HCEC 1CT (cell line): ENCODE measurements at regions not wholly inside any gene's neighbourhood (a gene's known extent, or its start where the extent isn't known, plus 50 kb on each side); places are given as distances from the start of the nearest gene placed in this dataset.
"Not testable (repeated sequence)": the region's sequence is repeated elsewhere in the genome, so short reads cannot be mapped to it uniquely, and the experiment has no call there.

Experiments
- DNase-seq: peaks from one replicate; pipeline ENCODE4 v3.0.0-alpha.2; 2017

GRCh38 chr1:182259229-182259872 is 132.2 kb downstream of the GLUL start:
- peak; percentile 30 for DNase-seq

DNA sequence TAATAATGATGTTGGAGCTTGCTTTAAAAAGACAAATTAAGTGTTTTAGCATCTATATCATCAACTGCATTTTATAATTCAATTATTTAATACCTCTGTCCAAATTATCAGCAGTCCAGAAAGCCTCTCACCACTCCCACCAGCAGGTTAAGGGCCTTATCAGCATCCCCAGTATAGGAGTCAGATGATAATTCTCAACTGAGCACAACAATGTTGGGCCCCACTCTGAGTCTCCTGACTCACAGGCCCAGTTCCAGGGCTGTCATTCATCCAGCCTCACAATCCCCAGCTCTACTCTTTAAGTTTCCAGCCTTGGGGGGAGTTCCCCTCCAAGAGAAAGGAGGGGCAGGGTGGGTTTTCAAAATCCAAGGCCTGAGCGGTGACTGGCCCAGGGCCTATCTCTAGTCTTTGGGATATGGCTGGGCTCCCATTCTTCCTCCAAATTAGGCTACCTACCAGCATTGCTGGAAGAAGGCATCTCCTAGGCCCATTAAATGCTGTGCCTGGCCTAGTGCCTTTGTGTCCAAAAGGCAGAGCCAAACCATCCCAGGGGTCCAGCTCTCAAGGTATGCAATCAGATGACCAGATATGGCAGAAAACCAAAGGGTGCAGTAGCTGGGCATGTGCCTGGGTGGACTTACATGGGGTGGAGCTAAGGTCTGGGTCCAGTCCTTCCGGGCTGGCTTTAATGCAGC is 134.1 kb downstream of the GLUL start:
- no peak for DNase-seq

DNA sequence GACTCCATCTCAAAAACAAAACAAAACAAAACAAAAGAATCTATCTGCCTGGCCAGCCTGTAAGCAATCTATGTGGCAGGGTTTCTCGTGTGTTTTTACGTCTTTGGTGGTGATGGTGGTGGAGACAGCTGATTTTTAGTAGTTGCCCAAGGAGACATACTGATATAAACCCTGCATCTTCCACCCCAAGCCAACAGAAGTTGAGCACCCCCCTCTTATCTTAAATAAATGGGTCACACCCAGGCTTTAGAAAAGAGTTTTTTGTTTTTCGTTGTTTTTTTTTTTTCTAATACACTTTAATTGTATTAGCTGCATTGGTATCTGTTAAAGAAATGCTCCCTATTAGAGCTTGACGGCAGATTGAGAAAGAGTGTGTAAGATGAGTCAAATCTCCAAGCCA is 134.7 kb downstream of the GLUL start:
- no peak for DNase-seq

DNA sequence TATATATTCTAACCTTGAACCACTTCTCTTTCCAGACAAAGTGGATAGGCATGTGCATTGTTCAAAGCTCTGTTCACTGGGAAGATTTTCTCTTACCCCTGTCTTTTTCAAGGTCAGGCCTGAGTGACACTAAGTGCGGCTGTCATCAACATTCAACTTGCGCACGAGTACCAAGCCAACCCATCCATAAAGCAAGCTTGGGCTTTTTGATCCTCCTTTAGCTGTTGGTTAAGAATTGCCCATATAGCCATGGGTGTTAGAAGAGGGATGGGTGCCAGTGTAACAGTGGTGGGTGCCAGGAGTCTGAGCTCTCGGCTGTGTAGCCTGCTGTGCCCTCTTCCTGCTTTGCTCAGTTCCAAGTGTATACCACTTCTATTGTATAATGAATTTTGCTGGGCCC is 136.1 kb downstream of the GLUL start:
- no peak for DNase-seq

GRCh38 chr1:182253319-182253860 is 138.2 kb downstream of the GLUL start:
- DNase-seq: no peak

DNA sequence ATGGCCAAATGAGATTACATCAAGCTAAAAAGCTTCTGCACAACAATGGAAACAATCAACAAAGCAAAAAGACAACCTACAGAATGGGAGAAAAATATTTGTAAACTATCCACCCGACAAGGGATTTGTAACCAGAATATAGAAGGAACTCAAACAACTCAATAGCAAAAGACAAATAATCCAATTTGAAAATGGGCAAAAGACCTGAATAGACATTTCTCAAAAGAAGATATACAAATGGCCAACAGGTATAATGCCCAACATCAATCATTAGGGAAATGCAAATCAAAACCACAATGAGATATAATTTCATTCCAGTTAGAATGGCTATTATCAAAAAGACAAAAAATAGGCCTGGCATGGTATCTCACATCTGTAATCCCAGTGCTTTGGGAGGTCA is 140.0 kb downstream of the GLUL start:
- no peak for DNase-seq

GRCh38 chr1:182249201-182249676 is 142.4 kb downstream of the GLUL start:
- DNase-seq: no peak

GRCh38 chr1:182248721-182249120 is 142.9 kb downstream of the GLUL start:
- no peak for DNase-seq

GRCh38 chr1:182247813-182248212 is 143.8 kb downstream of the GLUL start:
- not testable (repeated sequence) for DNase-seq

GRCh38 chr1:182246783-182247182 is 144.8 kb downstream of the GLUL start:
- DNase-seq: no peak

DNA sequence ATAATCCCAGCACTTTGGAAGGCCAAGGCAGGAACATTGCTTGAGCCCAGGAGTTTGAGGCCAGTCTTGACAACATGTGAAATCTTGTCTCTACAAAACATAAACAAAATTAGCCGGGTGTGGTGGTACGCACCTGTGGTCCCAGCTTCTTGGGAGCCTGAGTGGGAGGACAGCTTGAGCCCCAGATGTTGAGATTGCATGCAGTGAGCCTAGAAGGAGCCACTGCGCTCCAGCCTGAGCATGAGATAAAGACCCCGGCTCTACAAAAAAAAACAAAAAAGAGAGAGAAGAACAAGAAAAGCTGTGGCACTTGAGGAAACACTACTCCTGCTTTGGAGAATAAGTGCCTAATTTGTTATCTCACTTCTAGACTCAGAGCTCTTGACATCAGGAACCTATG is 146.6 kb downstream of the GLUL start:
- no peak for DNase-seq

DNA sequence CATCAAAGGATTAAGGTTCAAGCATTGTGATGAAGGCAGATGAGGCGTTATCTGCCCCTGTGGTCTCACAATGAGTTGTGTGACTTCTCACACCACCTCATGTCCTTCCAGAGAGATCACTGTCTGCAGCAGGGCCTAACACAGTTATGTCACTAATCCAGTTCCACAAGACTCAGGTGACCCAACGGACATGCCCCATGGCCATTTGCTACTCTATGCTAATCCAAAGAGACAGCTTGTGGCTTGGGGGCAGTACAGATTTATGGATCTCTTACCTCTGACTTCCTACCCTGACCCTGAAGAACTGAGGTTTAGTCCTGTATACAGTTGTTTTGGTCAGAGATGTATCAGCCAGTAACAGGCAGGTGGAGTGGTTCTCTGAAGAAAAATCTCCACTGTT is 147.1 kb downstream of the GLUL start:
- DNase-seq: no peak

DNA sequence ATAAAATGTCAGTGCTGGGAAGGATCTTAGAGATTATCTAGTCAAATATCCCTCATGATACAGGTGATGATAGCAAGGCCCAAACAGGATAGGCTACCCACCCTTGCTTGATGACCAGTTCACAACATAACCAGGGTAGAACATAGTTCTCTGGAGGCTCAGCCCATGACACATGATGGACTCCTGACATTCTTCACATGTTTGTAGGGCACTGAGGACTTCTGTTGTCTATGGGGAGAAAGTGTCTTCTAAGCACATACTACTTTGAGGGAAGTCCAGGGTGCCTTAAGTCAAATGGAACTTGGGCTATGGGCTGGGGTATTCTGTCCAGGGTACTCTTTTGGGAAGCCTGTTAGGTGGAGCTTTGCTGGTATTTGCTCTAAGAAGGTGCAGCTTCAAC is 148.9 kb downstream of the GLUL start:
- no peak for DNase-seq

DNA sequence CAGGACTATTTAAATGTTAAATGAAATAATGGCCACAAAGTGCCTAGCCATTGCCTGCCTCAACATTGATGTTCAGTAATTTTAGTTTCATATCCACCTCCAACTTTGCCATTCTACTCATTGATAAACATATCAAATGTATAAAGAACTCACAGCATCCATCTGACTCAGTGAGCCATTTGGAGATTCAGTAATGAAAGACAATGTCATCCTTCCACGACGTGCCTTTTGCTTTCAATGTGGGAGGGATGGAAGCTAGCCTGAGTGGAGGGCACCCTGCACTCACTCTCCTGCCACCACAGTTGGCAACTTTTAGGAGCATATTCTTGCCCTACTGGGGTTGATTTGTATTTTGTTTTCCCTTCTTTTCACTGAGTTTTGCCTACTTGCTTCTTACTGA is 151.5 kb downstream of the GLUL start:
- DNase-seq: no peak

GRCh38 chr1:182238421-182238820 is 153.2 kb downstream of the GLUL start:
- no peak for DNase-seq

DNA sequence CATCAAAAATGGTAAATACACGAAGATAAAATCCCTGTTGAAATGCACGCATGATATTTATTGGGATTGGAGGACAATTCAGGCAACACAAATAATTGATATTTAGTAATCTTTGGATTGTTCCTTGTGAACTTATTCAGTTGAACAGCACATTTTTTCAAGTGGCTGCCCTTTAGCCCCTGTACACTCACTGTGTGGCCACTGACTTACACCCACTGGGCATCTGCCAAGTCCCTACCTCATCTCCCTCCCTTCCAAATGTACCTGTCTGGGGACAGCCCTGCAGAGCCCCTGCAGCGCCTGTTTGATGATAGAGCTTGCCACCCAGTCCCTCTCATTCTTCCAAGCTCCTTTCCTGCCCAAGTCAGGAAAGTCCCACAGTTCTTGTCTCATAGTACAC is 154.3 kb downstream of the GLUL start:
- no peak for DNase-seq

DNA sequence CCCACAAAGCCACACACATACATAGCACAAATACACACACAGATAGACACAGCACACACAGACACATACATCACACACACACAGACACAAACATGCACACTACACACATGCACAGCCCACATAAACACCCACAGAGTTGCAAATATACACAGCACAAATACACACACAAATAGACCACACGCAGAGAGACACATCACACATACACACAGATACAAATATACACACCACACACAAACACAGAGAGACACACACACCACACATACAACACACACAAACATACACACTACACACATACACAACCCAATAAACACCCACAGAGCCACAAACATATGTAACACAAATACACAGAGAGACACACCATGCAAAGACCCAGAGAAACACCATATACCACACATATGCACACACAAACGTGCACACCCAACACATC is 154.9 kb downstream of the GLUL start:
- no peak for DNase-seq

DNA sequence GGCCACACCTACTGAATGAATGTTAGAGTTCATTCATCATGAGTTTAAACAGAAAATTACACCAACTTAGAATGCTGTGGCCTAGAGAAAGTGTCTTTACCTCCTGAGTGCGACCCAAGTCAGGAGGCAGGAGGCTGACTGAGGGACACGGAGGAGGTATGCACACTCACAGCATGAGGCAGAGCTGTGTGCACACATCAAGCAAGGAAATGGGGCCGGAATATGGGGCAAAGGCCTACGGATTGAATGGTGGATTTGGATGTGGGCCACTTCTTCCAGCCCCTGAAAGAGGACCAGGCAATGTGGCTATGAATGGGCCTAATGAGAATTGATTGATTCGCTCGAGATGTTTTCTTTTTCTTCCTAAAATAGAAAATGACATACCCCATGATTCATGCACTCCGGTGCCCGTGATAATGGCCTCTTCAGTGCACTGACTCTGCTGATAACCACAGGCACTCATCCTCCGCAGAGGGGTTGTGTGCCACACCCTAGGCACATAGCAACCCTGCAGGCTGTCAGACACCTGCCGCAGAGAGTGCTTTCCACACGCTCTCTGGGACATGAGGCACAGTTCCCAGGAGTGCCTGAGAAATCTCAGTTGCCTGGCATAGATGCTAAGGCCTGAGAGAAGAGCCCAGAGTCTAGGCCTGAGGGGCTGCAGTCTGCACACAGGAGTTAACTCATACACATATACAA is 155.5 kb downstream of the GLUL start:
- DNase-seq: peak; percentile 33

DNA sequence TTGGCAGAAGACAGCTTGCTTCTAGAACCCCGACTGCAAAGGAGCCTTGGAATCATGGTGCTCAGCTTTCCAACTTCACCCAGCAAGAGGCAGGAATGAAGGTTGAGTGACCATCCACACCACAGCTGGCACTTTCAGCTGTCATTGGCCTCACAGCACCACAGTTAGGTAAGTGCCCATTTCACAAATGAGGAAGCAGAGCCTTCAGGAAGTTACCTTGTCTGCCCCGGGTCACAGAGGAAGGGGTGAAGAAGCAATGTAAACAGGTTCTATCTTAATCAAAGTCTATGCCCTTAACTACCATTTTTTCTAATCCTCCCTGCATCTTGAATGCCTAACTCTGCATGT is 156.0 kb downstream of the GLUL start:
- DNase-seq: no peak

- no peak for DNase-seq
Observed at GRCh38 chr1:182229921-182230491, 161.6 kb downstream of the GLUL start.

DNA sequence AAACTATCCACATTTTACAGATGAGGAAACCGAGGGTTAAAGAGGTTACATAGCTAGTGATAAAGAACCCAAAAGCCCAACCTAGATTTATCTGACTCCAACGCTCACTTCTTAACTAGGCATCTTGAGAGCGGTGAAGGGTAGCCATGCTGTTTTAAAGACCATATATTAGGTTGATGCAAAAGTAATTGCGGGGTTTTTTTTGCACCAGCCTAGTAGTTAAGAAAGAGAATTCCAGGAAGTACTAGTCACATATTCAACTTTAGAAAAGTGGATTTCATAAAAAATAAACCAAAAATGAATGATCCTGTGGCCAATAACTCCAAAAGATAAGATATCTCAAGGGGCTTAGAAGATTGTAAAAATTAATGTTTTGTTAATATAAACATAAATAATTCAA is 162.1 kb downstream of the GLUL start:
- DNase-seq: no peak

DNA sequence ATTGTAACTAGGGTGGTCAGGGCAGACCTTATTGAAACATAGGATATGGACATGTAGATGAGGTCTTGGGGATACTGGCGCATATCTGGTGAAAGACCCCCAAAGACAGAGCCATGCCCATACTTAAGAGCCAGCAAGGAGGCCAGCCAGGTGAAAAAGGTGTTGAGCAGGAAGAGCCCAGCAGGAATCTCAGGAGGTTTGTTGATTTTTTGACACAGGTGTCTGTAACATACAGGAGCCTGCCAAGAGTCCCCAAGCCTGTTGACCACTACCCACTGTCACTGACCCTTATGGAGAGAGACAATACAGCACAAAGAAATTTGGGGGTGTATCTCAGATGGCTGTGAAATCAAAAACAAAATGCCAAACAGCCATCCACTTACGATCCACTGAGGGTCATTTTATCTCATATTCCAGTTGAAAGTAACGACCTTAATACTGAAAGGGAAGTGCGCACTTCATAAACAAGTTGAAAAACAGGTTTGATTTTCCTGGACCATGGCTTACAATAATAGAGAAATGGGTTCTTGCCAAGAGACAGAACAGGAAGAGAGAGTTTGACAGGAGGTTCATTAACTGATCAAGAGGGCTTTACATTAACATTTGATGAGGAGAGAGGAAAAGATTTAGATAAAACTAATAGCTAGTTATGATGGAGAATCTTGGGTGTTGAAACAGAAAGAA is 163.6 kb downstream of the GLUL start:
- DNase-seq: no peak

DNA sequence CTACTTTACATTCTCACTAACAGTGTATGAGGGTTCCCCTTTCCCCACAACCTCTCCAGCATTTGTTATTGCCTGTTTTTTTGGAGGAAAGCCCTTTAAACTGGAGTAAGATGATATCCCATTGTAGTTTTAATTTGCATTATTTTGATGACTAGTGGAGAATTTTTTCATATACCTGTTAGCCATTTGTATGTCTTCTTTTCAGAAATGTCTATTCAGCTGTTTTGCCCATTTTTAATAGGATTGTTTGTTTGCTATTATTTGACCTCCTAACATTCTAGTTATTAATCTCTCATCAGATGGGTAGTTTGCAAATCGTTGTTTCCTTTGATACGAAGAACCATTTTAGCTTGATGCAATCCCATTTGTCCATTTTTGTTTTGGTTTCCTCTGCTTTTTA is 165.0 kb downstream of the GLUL start:
- no peak for DNase-seq
